ENCODE measurements at regions not wholly inside any gene's neighbourhood (a gene's known extent, or its start where the extent isn't known, plus 50 kb on each side); places are given as distances from the start of the nearest gene placed in this dataset.
"Not testable (repeated sequence)": the region's sequence is repeated elsewhere in the genome, so short reads cannot be mapped to it uniquely, and the experiment has no call there.

- not testable (repeated sequence) for DNase-seq (ENCODE audit: low read depth)
- H3K4me3 ChIP-seq (ENCODE audit: low read depth, low read length): peak overlapping the region; percentile 48
These were observed 56.6 kb upstream of the GOLGA8N start for GRCh38 chr15:32536507-32537172.

GRCh38 chr15:32536057-32536493, 57.2 kb upstream of the GOLGA8N start:
- DNase-seq (ENCODE audit: low read depth): not testable (repeated sequence)

GRCh38 chr15:32535150-32535898, 57.9 kb upstream of the GOLGA8N start:
- DNase-seq (ENCODE audit: low read depth); H3K4me3 ChIP-seq (ENCODE audit: low read depth, low read length): not testable (repeated sequence)

More at GRCh38 chr15:32536057-32536493, 57.2 kb upstream of the GOLGA8N start:
- not testable (repeated sequence) for H3K4me3 ChIP-seq (ENCODE audit: low read depth, low read length)

GRCh38 chr15:32522900-32523299, 67.5 kb upstream of the GOLGA8O start:
- H3K4me3 ChIP-seq (ENCODE audit: low read depth, low read length); DNase-seq (ENCODE audit: low read depth): not testable (repeated sequence)

- not testable (repeated sequence) for DNase-seq (ENCODE audit: low read depth); H3K4me3 ChIP-seq (ENCODE audit: low read depth, low read length)
These were observed 67.0 kb upstream of the GOLGA8O start for GRCh38 chr15:32522421-32522820.

- H3K4me3 ChIP-seq (ENCODE audit: low read depth, low read length); DNase-seq (ENCODE audit: low read depth): not testable (repeated sequence)
These were observed 63.5 kb upstream of the GOLGA8O start for GRCh38 chr15:32518976-32519375.

GRCh38 chr15:32518013-32518412, 62.6 kb upstream of the GOLGA8O start:
- not testable (repeated sequence) for DNase-seq (ENCODE audit: low read depth); H3K4me3 ChIP-seq (ENCODE audit: low read depth, low read length)

- DNase-seq (ENCODE audit: low read depth); H3K4me3 ChIP-seq (ENCODE audit: low read depth, low read length): not testable (repeated sequence)
These were observed 61.5 kb upstream of the GOLGA8O start for GRCh38 chr15:32516954-32517353.

- not testable (repeated sequence) for DNase-seq (ENCODE audit: low read depth); H3K4me3 ChIP-seq (ENCODE audit: low read depth, low read length)
These were observed 57.9 kb upstream of the GOLGA8O start for GRCh38 chr15:32513378-32513777.

GRCh38 chr15:32510027-32510426, 54.6 kb upstream of the GOLGA8O start:
- DNase-seq (ENCODE audit: low read depth); H3K4me3 ChIP-seq (ENCODE audit: low read depth, low read length): not testable (repeated sequence)

- H3K4me3 ChIP-seq (ENCODE audit: low read depth, low read length); DNase-seq (ENCODE audit: low read depth): not testable (repeated sequence)
These were observed 52.6 kb upstream of the GOLGA8O start for GRCh38 chr15:32508081-32508480.

- H3K4me3 ChIP-seq (ENCODE audit: low read depth, low read length); DNase-seq (ENCODE audit: low read depth): not testable (repeated sequence)
These were observed 51.4 kb upstream of the GOLGA8O start for GRCh38 chr15:32506787-32507186.

- DNase-seq (ENCODE audit: low read depth): not testable (repeated sequence)
These were observed 50.2 kb upstream of the GOLGA8O start for GRCh38 chr15:32505633-32506032.

More at GRCh38 chr15:32505633-32506032, 50.2 kb upstream of the GOLGA8O start:
- not testable (repeated sequence) for H3K4me3 ChIP-seq (ENCODE audit: low read depth, low read length)

Measured in epithelial cell of proximal tubule (primary cell).